IMR-90 (cell line): ENCODE measurements at regions not wholly inside any gene's neighbourhood (a gene's known extent, or its start where the extent isn't known, plus 50 kb on each side); places are given as distances from the start of the nearest gene placed in this dataset.

ENCODE experiments used
- ATAC-seq: fragments of 200-7000 bp; cut with Tn5 transposase; 2 replicates; pipeline ENCODE4 v1.9.1; 2020; ENCODE audit warnings: low read depth, mild to moderate bottlenecking, moderate library complexity
- BruUV-seq: library from RNA; stranded (reverse); fragments of 400-500 nt; replicated peaks from 2 replicates; lab custom pipeline; 2021; lab: Mats Ljungman, UMichigan
- CTCF ChIA-PET: fragments of 300-600 bp; formaldehyde crosslinking; extraction: SDS; loops from one replicate; lab custom pipeline; 2021; ENCODE audit warnings: antibody characterized with exemption; lab: Yijun Ruan, JAX
- POLR2A ChIA-PET: fragments of 300-600 bp; sonication (Branson Sonifier 250); formaldehyde crosslinking; loops from one replicate; lab custom pipeline; 2022; ENCODE audit warnings: antibody characterized with exemption; ENCODE audit not compliant: unreplicated experiment; lab: Charles Lee
- DNase-seq: peaks from one replicate; pipeline ENCODE4 v3.0.0; 2013
- H2AFZ ChIP-seq: replicated peaks from 2 replicates; pipeline ENCODE3; 2013; ENCODE audit warnings: low read length, mild to moderate bottlenecking; ENCODE audit not compliant: poor library complexity
- H2AK5ac ChIP-seq: 2 replicates; pipeline ENCODE4 v1.6.1; 2013; ENCODE audit warnings: low read depth, low read length, inconsistent platforms
- H2AK9ac ChIP-seq: replicated peaks from 2 replicates; pipeline ENCODE3; 2013; ENCODE audit warnings: mild to moderate bottlenecking, low read depth, low read length, moderate library complexity; ENCODE audit not compliant: poor library complexity
- H2BK120ac ChIP-seq: 2 replicates; pipeline ENCODE4 v1.6.1; 2013; ENCODE audit warnings: low read depth, low read length, inconsistent platforms
- H2BK15ac ChIP-seq: 3 replicates; pipeline ENCODE4 v1.6.1; 2013; ENCODE audit warnings: low read depth, low read length, inconsistent platforms
- H2BK20ac ChIP-seq: 2 replicates; pipeline ENCODE4 v1.6.1; 2013; ENCODE audit warnings: low read depth, mild to moderate bottlenecking, inconsistent platforms, low read length, moderate library complexity
- H2BK5ac ChIP-seq: 2 replicates; pipeline ENCODE4 v1.6.1; 2013; ENCODE audit warnings: mild to moderate bottlenecking, low read depth, low read length, inconsistent platforms; ENCODE audit not compliant: poor library complexity, severe bottlenecking
- H3K14ac ChIP-seq: replicated peaks from 2 replicates; pipeline ENCODE4 v1.6.1; 2013; ENCODE audit warnings: low read depth, low read length, inconsistent platforms
- H3K18ac ChIP-seq: 2 replicates; pipeline ENCODE4 v1.6.1; 2013; ENCODE audit warnings: low read depth, low read length, control low read depth
- H3K23ac ChIP-seq: 2 replicates; pipeline ENCODE4 v1.6.1; 2013; ENCODE audit warnings: low read depth, low read length, inconsistent platforms
- H3K27ac ChIP-seq: 2 replicates; pipeline ENCODE4 v1.5.1; 2013; ENCODE audit warnings: mild to moderate bottlenecking, control low read depth, low read length; ENCODE audit not compliant: insufficient read depth
- H3K27me3 ChIP-seq: 2 replicates; pipeline ENCODE4 v1.6.1; 2013; ENCODE audit warnings: low read length; ENCODE audit not compliant: control insufficient read depth, insufficient read depth
- H3K36me3 ChIP-seq: 2 replicates; pipeline ENCODE4 v1.6.1; 2013; ENCODE audit warnings: low read length, mixed read lengths; ENCODE audit not compliant: control insufficient read depth, insufficient read depth
- H3K4ac ChIP-seq: 2 replicates; pipeline ENCODE4 v1.6.1; 2013; ENCODE audit warnings: low read depth, low read length, inconsistent platforms
- H3K4me1 ChIP-seq: 2 replicates; pipeline ENCODE4 v1.6.1; 2013; ENCODE audit warnings: low read length, mixed read lengths; ENCODE audit not compliant: control insufficient read depth, insufficient read depth
- H3K4me2 ChIP-seq: 2 replicates; pipeline ENCODE4 v1.6.1; 2013; ENCODE audit warnings: low read depth, mild to moderate bottlenecking, control low read depth, low read length, moderate library complexity
- H3K4me3 ChIP-seq: 2 replicates; pipeline ENCODE4 v1.5.1; 2013; ENCODE audit warnings: low read depth, mild to moderate bottlenecking, control low read depth, low read length, moderate library complexity; ENCODE audit not compliant: insufficient read depth
- H3K56ac ChIP-seq: 2 replicates; pipeline ENCODE4 v1.6.1; 2013; ENCODE audit warnings: low read length, inconsistent platforms; ENCODE audit not compliant: insufficient read depth; ENCODE audit errors: extremely low read depth
- H3K79me1 ChIP-seq, 2 experiments: 2 replicates each; pipeline ENCODE4 v1.6.1; 2013; ENCODE audit warnings: low read length in 2 of 2, inconsistent platforms in 1 of 2, low read depth in 1 of 2
- H3K9ac ChIP-seq: 2 replicates; pipeline ENCODE4 v1.6.1; 2013; ENCODE audit warnings: low read depth, low read length, control low read depth
- H3K9me1 ChIP-seq: 2 replicates; pipeline ENCODE4 v1.6.1; 2013; ENCODE audit warnings: low read length, inconsistent platforms; ENCODE audit not compliant: insufficient read depth
- H3K9me3 ChIP-seq: 2 replicates; pipeline ENCODE4 v1.6.1; 2013; ENCODE audit warnings: low read length; ENCODE audit not compliant: control insufficient read depth, insufficient read depth
- H4K20me1 ChIP-seq: 2 replicates; pipeline ENCODE4 v1.6.1; 2013; ENCODE audit warnings: low read length, inconsistent platforms; ENCODE audit not compliant: insufficient read depth
- H4K5ac ChIP-seq: 2 replicates; pipeline ENCODE4 v1.6.1; 2013; ENCODE audit warnings: mild to moderate bottlenecking, low read depth, low read length, control low read depth
- H4K8ac ChIP-seq, 2 experiments: 2 replicates each; pipeline ENCODE4 v1.6.1; 2013; ENCODE audit warnings: low read depth in 2 of 2, low read length in 2 of 2, control low read depth in 1 of 2, inconsistent platforms in 1 of 2
- H4K91ac ChIP-seq: 2 replicates; pipeline ENCODE4 v1.6.1; 2013; ENCODE audit warnings: low read depth, low read length, inconsistent platforms; ENCODE audit not compliant: insufficient read depth
- WGBS, 2 experiments: methylation state at CpG; one replicate each; pipeline versions ENCODE4 v1.1.5 to v1.1.7; 2013; ENCODE audit warnings: missing lambda C conversion rate in 2 of 2; ENCODE audit not compliant: insufficient read length in 1 of 2; ENCODE audit errors: extremely low coverage in 2 of 2; 5-methylcytosine and 5-hydroxymethylcytosine counted together
- dilution Hi-C: fragments of 300-500 bp; cut with HindIII; formaldehyde crosslinking; loops from one replicate; pipeline ENCODE4 v1.14.3; 2018; ENCODE audit warnings: low sequenced_read_pairs; ENCODE audit not compliant: unreplicated experiment
- in situ Hi-C: fragments of 300-500 bp; cut with MboI; formaldehyde crosslinking; loops from 3 replicates; pipeline ENCODE4 v1.14.3; 2019; ENCODE audit warnings: low sequenced_read_pairs, inconsistent platforms, mixed read lengths
- intact Hi-C: fragments of 100-400 bp; cut with micrococcal nuclease; formaldehyde crosslinking; loops from 2 replicates; pipeline ENCODE4 v1.10.0; 2022
- TF ChIP-seq, protein P1 (sequence below): fragments of 150-350 bp; IDR thresholded peaks from 2 replicates; pipeline ENCODE4 v1.6.1; 2017; ENCODE audit warnings: mild to moderate bottlenecking, antibody characterized with exemption, low read length, low read depth

DNA sequence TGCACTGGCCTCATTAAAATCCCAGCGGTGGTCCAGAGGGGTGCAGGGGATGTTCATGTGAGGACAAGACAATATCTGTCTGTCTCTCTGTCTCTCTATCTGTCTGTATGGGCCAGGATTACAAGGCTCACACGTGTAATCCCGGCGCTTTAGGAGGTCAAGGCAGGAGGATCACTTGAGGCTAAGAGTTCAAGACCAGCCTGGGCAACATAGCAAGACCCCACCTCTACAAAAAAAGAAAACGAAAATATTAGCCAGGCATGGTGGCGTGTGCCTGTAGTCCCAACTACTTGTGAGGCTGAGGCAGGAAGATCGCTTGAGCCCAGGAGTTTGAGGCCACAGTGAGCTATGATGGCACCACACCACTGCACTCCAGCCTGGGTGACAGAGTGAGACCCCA, 117.1 kb downstream of the PHETA1 start:
- Histone ChIP-seq H2BK120ac (no peak overlapping the region), H2AK5ac (no peak overlapping the region), H2BK15ac (no peak overlapping the region), H3K79me1 (no peaks in the 10 kb centered on the region), H3K9me1 (no peaks in the 10 kb centered on the region), H3K4me1 (no peaks in the 10 kb centered on the region), H2BK20ac (no peak overlapping the region), H4K20me1 (no peaks in the 10 kb centered on the region; the same call in 1 of the 2 replicates), H2AK9ac (no peak overlapping the region), H2BK5ac (no peak overlapping the region), H2AFZ (no peak overlapping the region), H3K9ac (no peak overlapping the region), H3K56ac (no peak overlapping the region), H3K4me2 (no peak overlapping the region), H4K91ac (no peak overlapping the region), H3K23ac (no peak overlapping the region), H3K4me3 (no peak overlapping the region), H3K27me3 (peaks cover 5% of the 10 kb centered on the region), H3K9me3 (no peaks in the 10 kb centered on the region), H3K4ac (no peak overlapping the region), H3K36me3 (no peaks in the 10 kb centered on the region), H3K27ac (no peak overlapping the region), H3K14ac (no peak overlapping the region), H3K18ac (no peak overlapping the region), H4K5ac (no peak overlapping the region), H4K8ac (no peak overlapping the region)
- no CpG with 5 or more reads among the region's 7 CpGs for WGBS, 2 experiments
- DNase-seq (no peak), ATAC-seq (no peak)
- ChIA-PET CTCF (no interaction called here), POLR2A (no interaction called here)
- intact Hi-C loops: no loop called here
- dilution Hi-C loops: no loop called here
- TF ChIP-seq, protein P1, sequence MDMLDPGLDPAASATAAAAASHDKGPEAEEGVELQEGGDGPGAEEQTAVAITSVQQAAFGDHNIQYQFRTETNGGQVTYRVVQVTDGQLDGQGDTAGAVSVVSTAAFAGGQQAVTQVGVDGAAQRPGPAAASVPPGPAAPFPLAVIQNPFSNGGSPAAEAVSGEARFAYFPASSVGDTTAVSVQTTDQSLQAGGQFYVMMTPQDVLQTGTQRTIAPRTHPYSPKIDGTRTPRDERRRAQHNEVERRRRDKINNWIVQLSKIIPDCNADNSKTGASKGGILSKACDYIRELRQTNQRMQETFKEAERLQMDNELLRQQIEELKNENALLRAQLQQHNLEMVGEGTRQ: no peak
- BruUV-seq: no TSS peak
- in situ Hi-C loops: no loop called here
